ENCODE measurements at regions not wholly inside any gene's neighbourhood (a gene's known extent, or its start where the extent isn't known, plus 50 kb on each side); places are given as distances from the start of the nearest gene placed in this dataset.
A peak's percentile ranks its signal among the peaks of the same experiment; 100 is the strongest.

GRCh38 chr7:18312482-18312881 is 183.1 kb upstream of the HDAC9 start:
- TF ChIP-seq GATA1 (IDR thresholded peaks at IDR 0.05; ENCODE audit: low read depth, low read length) (no peak), POLR2A (IDR thresholded peaks at IDR 0.05; ENCODE audit: low read length) (no peak)

GRCh38 chr7:18313965-18314364 is 181.6 kb upstream of the HDAC9 start:
- no peak for DNase-seq
- no peak for TF ChIP-seq POLR2A (IDR thresholded peaks at IDR 0.05; ENCODE audit: low read length)
- TF ChIP-seq GATA1 (IDR thresholded peaks at IDR 0.05; ENCODE audit: low read depth, low read length), result no peak

More at GRCh38 chr7:18312482-18312881, 183.1 kb upstream of the HDAC9 start:
- no peak for DNase-seq

- TF ChIP-seq POLR2A (IDR thresholded peaks at IDR 0.05; ENCODE audit: low read length) (no peak), GATA1 (IDR thresholded peaks at IDR 0.05; ENCODE audit: low read depth, low read length) (no peak)
- no peak for DNase-seq
Measured at GRCh38 chr7:18315241-18315640, 180.3 kb upstream of the HDAC9 start.

- no peak for TF ChIP-seq GATA1 (IDR thresholded peaks at IDR 0.05; ENCODE audit: low read depth, low read length)
- no peak for TF ChIP-seq POLR2A (IDR thresholded peaks at IDR 0.05; ENCODE audit: low read length)
- DNase-seq, result no peak
Measured at GRCh38 chr7:18317941-18318340, 177.6 kb upstream of the HDAC9 start.

- DNase-seq, result no peak
- TF ChIP-seq POLR2A (IDR thresholded peaks at IDR 0.05; ENCODE audit: low read length), result no peak
Measured at GRCh38 chr7:18320422-18320821, 175.1 kb upstream of the HDAC9 start.

GRCh38 chr7:18320971-18321567 is 174.5 kb upstream of the HDAC9 start:
- TF ChIP-seq GATA1 (IDR thresholded peaks at IDR 0.05; ENCODE audit: low read depth, low read length) (no peak), POLR2A (IDR thresholded peaks at IDR 0.05; ENCODE audit: low read length) (no peak)
- peak; percentile 14 to 40 for DNase-seq

GRCh38 chr7:18330548-18330947 is 165.0 kb upstream of the HDAC9 start:
- TF ChIP-seq GATA1 (IDR thresholded peaks at IDR 0.05; ENCODE audit: low read depth, low read length) (no peak), POLR2A (IDR thresholded peaks at IDR 0.05; ENCODE audit: low read length) (no peak)
- DNase-seq, result no peak

GRCh38 chr7:18336626-18337025 is 158.9 kb upstream of the HDAC9 start:
- no peak for TF ChIP-seq POLR2A (IDR thresholded peaks at IDR 0.05; ENCODE audit: low read length)
- TF ChIP-seq GATA1 (IDR thresholded peaks at IDR 0.05; ENCODE audit: low read depth, low read length), result no peak
- DNase-seq, result no peak

- TF ChIP-seq POLR2A (IDR thresholded peaks at IDR 0.05; ENCODE audit: low read length), result no peak
- no peak for DNase-seq
Measured at GRCh38 chr7:18337048-18337809, 158.3 kb upstream of the HDAC9 start.

GRCh38 chr7:18338910-18339523 is 156.5 kb upstream of the HDAC9 start:
- DNase-seq, result no peak
- TF ChIP-seq POLR2A (IDR thresholded peaks at IDR 0.05; ENCODE audit: low read length), result no peak
- no peak for TF ChIP-seq GATA1 (IDR thresholded peaks at IDR 0.05; ENCODE audit: low read depth, low read length)

GRCh38 chr7:18341756-18342155 is 153.8 kb upstream of the HDAC9 start:
- DNase-seq, result no peak
- TF ChIP-seq GATA1 (IDR thresholded peaks at IDR 0.05; ENCODE audit: low read depth, low read length) (no peak), POLR2A (IDR thresholded peaks at IDR 0.05; ENCODE audit: low read length) (no peak)

GRCh38 chr7:18343047-18343446 is 152.5 kb upstream of the HDAC9 start:
- DNase-seq, result no peak

GRCh38 chr7:18344536-18344935 is 151.0 kb upstream of the HDAC9 start:
- no peak for TF ChIP-seq POLR2A (IDR thresholded peaks at IDR 0.05; ENCODE audit: low read length)
- TF ChIP-seq GATA1 (IDR thresholded peaks at IDR 0.05; ENCODE audit: low read depth, low read length), result no peak

More at GRCh38 chr7:18343047-18343446, 152.5 kb upstream of the HDAC9 start:
- TF ChIP-seq POLR2A (IDR thresholded peaks at IDR 0.05; ENCODE audit: low read length), result no peak
- no peak for TF ChIP-seq GATA1 (IDR thresholded peaks at IDR 0.05; ENCODE audit: low read depth, low read length)

GRCh38 chr7:18345641-18346234 is 149.8 kb upstream of the HDAC9 start:
- TF ChIP-seq POLR2A (IDR thresholded peaks at IDR 0.05; ENCODE audit: low read length) (no peak), GATA1 (IDR thresholded peaks at IDR 0.05; ENCODE audit: low read depth, low read length) (no peak)
- DNase-seq, result peak; percentile 17 to 52

More at GRCh38 chr7:18344536-18344935, 151.0 kb upstream of the HDAC9 start:
- no peak for DNase-seq

Measured in erythroblast (primary cell).